Trophoblast cell (in vitro differentiated cells and primary cell): ENCODE measurements at regions not wholly inside any gene's neighbourhood (a gene's known extent, or its start where the extent isn't known, plus 50 kb on each side); places are given as distances from the start of the nearest gene placed in this dataset.

ENCODE experiments used
- DNase-seq, 2 donors: peaks; one replicate each; pipeline ENCODE4 v3.0.0-alpha.2; 2016
- H2AFZ ChIP-seq: 2 replicates; pipeline ENCODE4 v1.6.1; 2013; ENCODE audit warnings: low read length, moderate library complexity, mild to moderate bottlenecking; ENCODE audit not compliant: insufficient read depth, poor library complexity
- H2AK5ac ChIP-seq: 2 replicates; pipeline ENCODE4 v1.6.1; 2013; ENCODE audit warnings: mild to moderate bottlenecking, low read length
- H2BK120ac ChIP-seq: 2 replicates; pipeline ENCODE4 v1.6.1; 2013; ENCODE audit warnings: low read length, mild to moderate bottlenecking, moderate library complexity; ENCODE audit not compliant: insufficient read depth, poor library complexity
- H2BK12ac ChIP-seq: 2 replicates; pipeline ENCODE4 v1.6.1; 2013; ENCODE audit warnings: mild to moderate bottlenecking, low read length, moderate library complexity
- H2BK5ac ChIP-seq: 2 replicates; pipeline ENCODE4 v1.6.1; 2013; ENCODE audit warnings: low read length, low read depth, moderate library complexity, mild to moderate bottlenecking; ENCODE audit not compliant: poor library complexity
- H3K14ac ChIP-seq: 2 replicates; pipeline ENCODE4 v1.6.1; 2013; ENCODE audit warnings: mild to moderate bottlenecking, low read length
- H3K18ac ChIP-seq: 2 replicates; pipeline ENCODE4 v1.6.1; 2013; ENCODE audit warnings: mild to moderate bottlenecking, low read length
- H3K23ac ChIP-seq: 2 replicates; pipeline ENCODE4 v1.6.1; 2013; ENCODE audit warnings: low read length
- H3K27ac ChIP-seq: 2 replicates; pipeline ENCODE4 v1.5.1; 2013; ENCODE audit warnings: low read depth, mild to moderate bottlenecking, inconsistent platforms, low read length, moderate library complexity
- H3K27me3 ChIP-seq: 2 replicates; pipeline ENCODE4 v1.6.1; 2013; ENCODE audit warnings: inconsistent platforms, mild to moderate bottlenecking, low read length, moderate library complexity; ENCODE audit not compliant: insufficient read depth
- H3K36me3 ChIP-seq, 2 experiments: 1 replicate in 1 of 2; 2 replicates in 1 of 2; pipeline ENCODE4 v1.6.1; 2013; ENCODE audit warnings: low read length in 2 of 2, mild to moderate bottlenecking in 2 of 2, moderate library complexity in 1 of 2; ENCODE audit not compliant: insufficient read depth in 2 of 2, control insufficient read depth in 1 of 2
- H3K4ac ChIP-seq: 2 replicates; pipeline ENCODE4 v1.6.1; 2013; ENCODE audit warnings: low read depth, mild to moderate bottlenecking, low read length, moderate library complexity
- H3K4me1 ChIP-seq, 2 experiments: 1 replicate in 1 of 2; 2 replicates in 1 of 2; pipeline ENCODE4 v1.6.1; 2013; ENCODE audit warnings: low read length in 2 of 2, mild to moderate bottlenecking in 2 of 2, moderate library complexity in 1 of 2; ENCODE audit not compliant: insufficient read depth in 2 of 2, control insufficient read depth in 1 of 2
- H3K4me2 ChIP-seq: 2 replicates; pipeline ENCODE4 v1.6.1; 2013; ENCODE audit warnings: inconsistent platforms, mild to moderate bottlenecking, low read length, moderate library complexity
- H3K4me3 ChIP-seq: 2 replicates; pipeline ENCODE4 v1.5.1; 2013; ENCODE audit warnings: mild to moderate bottlenecking, low read depth, low read length, inconsistent platforms
- H3K79me1 ChIP-seq: one replicate; pipeline ENCODE4 v1.6.1; 2013; ENCODE audit warnings: low read length
- H3K79me2 ChIP-seq: 2 replicates; pipeline ENCODE4 v1.6.1; 2013; ENCODE audit warnings: low read length, mild to moderate bottlenecking; ENCODE audit not compliant: control insufficient read depth, insufficient read depth, poor library complexity
- H3K9ac ChIP-seq: 2 replicates; pipeline ENCODE4 v1.6.1; 2013; ENCODE audit warnings: mild to moderate bottlenecking, low read length
- H3K9me3 ChIP-seq: 2 replicates; pipeline ENCODE4 v1.6.1; 2013; ENCODE audit warnings: low read depth, mild to moderate bottlenecking, control low read depth, inconsistent platforms, low read length; ENCODE audit not compliant: insufficient read depth
- H4K12ac ChIP-seq: 2 replicates; pipeline ENCODE4 v1.6.1; 2013; ENCODE audit warnings: low read depth, mild to moderate bottlenecking, low read length, moderate library complexity
- H4K8ac ChIP-seq: 2 replicates; pipeline ENCODE4 v1.6.1; 2013; ENCODE audit warnings: low read depth, mild to moderate bottlenecking, low read length, moderate library complexity
- H4K91ac ChIP-seq: one replicate; pipeline ENCODE4 v1.6.1; 2013; ENCODE audit warnings: low read depth, mild to moderate bottlenecking, low read length, moderate library complexity
- WGBS: extraction: QIAGEN DNeasy Blood & Tissue Kit; methylation state at CpG from one replicate; pipeline ENCODE4 v1.1.7; 2013; ENCODE audit warnings: missing lambda C conversion rate; ENCODE audit not compliant: insufficient read length, insufficient coverage; ENCODE audit errors: extremely low coverage; 5-methylcytosine and 5-hydroxymethylcytosine counted together

DNA sequence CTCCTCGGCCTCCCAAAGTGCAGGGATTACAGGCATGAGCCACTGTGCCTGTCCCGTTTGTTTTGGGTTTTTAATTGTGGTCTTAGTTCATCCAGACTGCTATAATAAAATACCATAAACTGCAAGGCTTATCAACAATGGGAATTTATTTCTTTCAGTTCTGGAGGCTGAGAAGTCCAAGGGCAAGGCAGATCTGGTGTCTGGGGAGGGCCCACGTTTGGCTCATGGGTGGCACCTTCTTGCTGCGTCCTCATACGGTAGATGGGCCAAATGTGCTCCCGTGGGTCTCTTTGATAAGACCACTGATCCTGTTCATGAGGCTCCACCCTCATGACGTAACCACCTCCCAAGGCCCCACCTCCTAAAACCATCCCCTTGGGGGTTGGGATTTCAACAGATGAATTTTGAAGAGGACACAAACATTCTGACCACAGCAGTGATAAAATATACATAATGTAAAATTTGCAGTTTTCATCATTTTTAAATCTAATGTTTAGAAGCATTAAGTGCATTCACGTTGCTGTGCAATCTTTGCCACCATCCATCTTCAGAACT, 133.4 kb upstream of the ERRFI1 start:
- H3K27ac ChIP-seq, result no peak overlapping the region
- H4K91ac ChIP-seq, result no peak overlapping the region
- no peak overlapping the region for H3K9ac ChIP-seq
- WGBS, result no CpG with 5 or more reads among the region's 8 CpGs
- H3K36me3 ChIP-seq, result no peaks in the 10 kb centered on the region
- peak overlapping the region; percentile 46 for H2BK12ac ChIP-seq
- DNase-seq, result no peak
- H3K9me3 ChIP-seq, result peaks cover 4% of the 10 kb centered on the region
- peaks cover 4 to 8% of the 10 kb centered on the region in 2 experiments for H3K4me1 ChIP-seq
- H4K12ac ChIP-seq, result no peak overlapping the region
- no peak overlapping the region for H2BK5ac ChIP-seq
- no peak overlapping the region for H4K8ac ChIP-seq
- H3K79me2 ChIP-seq, result peaks cover 3% of the 10 kb centered on the region
- peaks cover 21% of the 10 kb centered on the region for H3K79me1 ChIP-seq
- H3K27me3 ChIP-seq, result no peaks in the 10 kb centered on the region
- H3K14ac ChIP-seq, result no peak overlapping the region
- no peak overlapping the region for H3K4me3 ChIP-seq
- no peak overlapping the region for H3K4me2 ChIP-seq
- no peak overlapping the region for H3K4ac ChIP-seq
- H3K23ac ChIP-seq, result no peak overlapping the region
- H2BK120ac ChIP-seq, result no peak overlapping the region
- no peak overlapping the region for H3K18ac ChIP-seq
- H2AK5ac ChIP-seq, result no peak overlapping the region
- H2AFZ ChIP-seq, result no peak overlapping the region

DNA sequence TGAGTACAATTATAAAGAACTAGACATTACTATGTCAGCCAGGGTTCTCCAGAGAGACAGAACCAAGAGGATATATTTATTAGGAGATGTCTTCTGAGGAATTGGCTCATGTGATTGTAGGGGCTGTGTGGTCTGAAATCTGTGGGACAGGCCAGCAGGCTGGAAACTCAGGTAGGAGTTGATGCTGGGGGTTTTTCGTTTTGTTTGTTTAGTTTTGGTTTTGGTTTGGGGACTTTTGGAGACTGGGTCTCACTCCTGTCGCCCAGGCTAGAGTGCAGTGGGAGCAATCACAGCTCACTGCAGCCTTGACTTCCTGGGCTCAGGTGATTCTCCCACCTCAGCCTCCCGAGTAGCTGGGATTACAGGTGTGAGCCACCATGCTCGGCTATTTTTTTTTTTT, 132.9 kb upstream of the ERRFI1 start:
- Histone ChIP-seq H3K9me3 (peaks cover 4% of the 10 kb centered on the region), H2BK12ac (no peak overlapping the region), H3K9ac (no peak overlapping the region), H3K18ac (no peak overlapping the region), H3K79me1 (peaks cover 26% of the 10 kb centered on the region), H3K79me2 (peaks cover 3% of the 10 kb centered on the region), H2AFZ (no peak overlapping the region), H3K14ac (no peak overlapping the region), H2BK120ac (no peak overlapping the region), H3K4me1 (peaks cover 7 to 13% of the 10 kb centered on the region in 2 experiments), H2AK5ac (no peak overlapping the region), H3K4ac (no peak overlapping the region), H3K23ac (no peak overlapping the region), H4K12ac (no peak overlapping the region), H4K91ac (no peak overlapping the region), H2BK5ac (no peak overlapping the region), H3K27ac (no peak overlapping the region), H3K27me3 (no peaks in the 10 kb centered on the region), H3K36me3 (no peaks in the 10 kb centered on the region), H4K8ac (no peak overlapping the region), H3K4me2 (no peak overlapping the region), H3K4me3 (no peak overlapping the region)
- DNase-seq, result no peak
- WGBS, result 100% methylated on average over 1 of the region's 4 CpGs

DNA sequence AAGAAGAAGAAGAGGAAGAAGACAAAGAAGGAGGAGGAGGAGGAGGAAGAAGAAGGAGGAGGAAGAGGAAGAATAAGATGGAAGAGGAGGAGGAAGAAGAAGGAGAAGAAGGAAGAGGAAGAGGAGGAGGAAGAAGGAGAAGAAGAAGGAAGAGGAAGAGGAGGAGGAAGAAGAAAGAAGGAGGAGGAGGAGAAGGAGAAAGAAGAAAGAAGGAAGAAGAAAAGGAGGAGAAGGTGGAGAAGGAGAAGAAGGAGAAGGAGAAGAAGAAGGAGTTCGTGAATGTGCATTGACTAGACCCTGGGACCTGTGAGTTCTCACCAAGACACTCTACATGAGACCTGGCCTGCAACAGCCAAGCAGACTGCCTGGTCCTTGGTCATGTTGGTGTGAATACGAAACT, 131.7 kb upstream of the ERRFI1 start:
- Histone ChIP-seq H3K18ac (no peak overlapping the region), H3K79me2 (peaks cover 6% of the 10 kb centered on the region), H3K23ac (no peak overlapping the region), H3K79me1 (peaks cover 36% of the 10 kb centered on the region), H2AFZ (no peak overlapping the region), H3K9me3 (peaks cover 4% of the 10 kb centered on the region), H3K36me3 (no peaks in the 10 kb centered on the region), H3K4me2 (no peak overlapping the region), H3K4me1 (peaks cover 11 to 15% of the 10 kb centered on the region in 2 experiments), H2AK5ac (peak overlapping the region; percentile 42), H2BK120ac (no peak overlapping the region), H3K27ac (no peak overlapping the region), H3K9ac (no peak overlapping the region), H2BK12ac (peak overlapping the region; percentile 33), H4K91ac (no peak overlapping the region), H3K27me3 (no peaks in the 10 kb centered on the region), H3K4ac (no peak overlapping the region), H2BK5ac (no peak overlapping the region), H4K12ac (no peak overlapping the region), H4K8ac (no peak overlapping the region), H3K4me3 (no peak overlapping the region), H3K14ac (no peak overlapping the region)
- no CpG with 5 or more reads among the region's 2 CpGs for WGBS
- DNase-seq, result no peak

DNA sequence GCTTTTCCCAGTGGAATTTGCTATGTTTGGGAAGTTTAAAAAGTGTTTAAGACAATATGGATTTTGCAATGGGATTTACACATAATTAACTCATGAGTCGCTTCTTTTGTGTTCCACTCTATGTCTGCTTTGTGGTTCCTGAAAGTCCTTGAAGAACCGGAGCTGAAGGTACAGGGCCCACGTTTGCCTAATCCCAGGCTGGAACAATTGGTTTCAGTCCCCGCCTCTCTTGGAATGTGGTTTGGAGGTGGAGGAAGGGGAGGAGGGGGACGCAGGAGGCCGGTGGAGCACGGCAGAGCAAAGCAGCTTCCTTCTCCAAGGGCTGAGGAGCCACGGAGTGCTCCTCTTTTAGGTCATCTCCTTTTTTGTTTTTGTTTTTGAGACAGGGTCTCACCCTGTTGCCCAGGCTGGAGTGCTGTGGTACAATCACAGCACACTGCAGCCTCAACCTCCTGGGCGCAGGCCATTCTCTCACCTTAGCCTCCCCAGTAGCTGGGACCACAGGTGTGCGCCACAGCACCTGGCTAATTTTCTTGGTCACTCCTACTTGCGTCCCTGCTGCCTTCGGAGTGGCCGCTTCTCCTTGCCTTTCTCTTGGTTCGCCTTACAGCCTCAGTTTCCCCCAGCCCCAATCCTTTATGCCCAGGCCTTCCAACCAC, 129.5 kb upstream of the ERRFI1 start:
- H3K18ac ChIP-seq, result peak overlapping the region; percentile 32
- H3K79me1 ChIP-seq, result peaks cover 40% of the 10 kb centered on the region
- peak overlapping the region; percentile 71 for H2BK5ac ChIP-seq
- H3K27me3 ChIP-seq, result no peaks in the 10 kb centered on the region
- peak overlapping the region; percentile 72 for H4K8ac ChIP-seq
- no peak for DNase-seq
- peak overlapping the region; percentile 46 for H3K4ac ChIP-seq
- peak overlapping the region; percentile 95 for H4K91ac ChIP-seq
- WGBS, result no CpG with 5 or more reads among the region's 14 CpGs
- peak overlapping the region; percentile 68 for H3K14ac ChIP-seq
- peaks cover 2% of the 10 kb centered on the region for H3K9me3 ChIP-seq
- H3K36me3 ChIP-seq, result no peaks in the 10 kb centered on the region
- peaks cover 12 to 15% of the 10 kb centered on the region in 2 experiments for H3K4me1 ChIP-seq
- H2AK5ac ChIP-seq, result peak overlapping the region; percentile 59
- peak overlapping the region; percentile 73 for H4K12ac ChIP-seq
- peaks cover 6% of the 10 kb centered on the region for H3K79me2 ChIP-seq
- H3K27ac ChIP-seq, result peak overlapping the region; percentile 88
- no peak overlapping the region for H3K23ac ChIP-seq
- peak overlapping the region; percentile 89 for H2BK120ac ChIP-seq
- H3K4me3 ChIP-seq, result no peak overlapping the region
- no peak overlapping the region for H3K4me2 ChIP-seq
- H3K9ac ChIP-seq, result no peak overlapping the region
- H2AFZ ChIP-seq, result no peak overlapping the region
- peak overlapping the region; percentile 85 for H2BK12ac ChIP-seq
